GM12875 (cell line): ENCODE measurements at regions not wholly inside any gene's neighbourhood (a gene's known extent, or its start where the extent isn't known, plus 50 kb on each side); places are given as distances from the start of the nearest gene placed in this dataset.

ENCODE experiments used
- H3K4me3 ChIP-seq: one replicate; pipeline ENCODE4 v1.5.1; 2011; ENCODE audit warnings: low read depth, low read length, control low read depth
- TF ChIP-seq, protein P1 (sequence below): IDR thresholded peaks from 2 replicates; pipeline ENCODE4 v1.5.1; 2011; ENCODE audit warnings: low read depth, mild to moderate bottlenecking, control low read depth, inconsistent platforms, low read length, moderate library complexity, borderline replicate concordance; ENCODE audit not compliant: insufficient read depth

DNA sequence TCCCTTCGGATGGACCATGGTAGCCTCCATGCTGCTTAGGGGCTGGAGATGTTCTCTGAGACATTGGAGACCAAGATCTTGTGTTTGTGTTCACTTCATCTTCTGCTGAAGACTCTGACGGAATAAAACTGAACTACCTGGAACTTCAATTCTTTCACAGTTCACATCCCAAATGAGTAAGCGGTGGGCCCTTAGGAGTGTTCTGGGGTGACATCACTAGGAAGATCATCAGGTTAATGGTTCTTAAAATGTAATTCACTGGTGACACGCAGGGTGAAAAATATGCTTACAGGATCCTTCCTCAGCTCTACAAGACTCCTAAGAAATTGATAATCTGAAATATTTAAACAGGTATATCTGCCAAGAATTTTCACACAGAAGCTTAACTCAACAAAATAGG is 561.5 kb downstream of the SEMA5A start:
- no peak overlapping the region for H3K4me3 ChIP-seq
- TF ChIP-seq, protein P1, sequence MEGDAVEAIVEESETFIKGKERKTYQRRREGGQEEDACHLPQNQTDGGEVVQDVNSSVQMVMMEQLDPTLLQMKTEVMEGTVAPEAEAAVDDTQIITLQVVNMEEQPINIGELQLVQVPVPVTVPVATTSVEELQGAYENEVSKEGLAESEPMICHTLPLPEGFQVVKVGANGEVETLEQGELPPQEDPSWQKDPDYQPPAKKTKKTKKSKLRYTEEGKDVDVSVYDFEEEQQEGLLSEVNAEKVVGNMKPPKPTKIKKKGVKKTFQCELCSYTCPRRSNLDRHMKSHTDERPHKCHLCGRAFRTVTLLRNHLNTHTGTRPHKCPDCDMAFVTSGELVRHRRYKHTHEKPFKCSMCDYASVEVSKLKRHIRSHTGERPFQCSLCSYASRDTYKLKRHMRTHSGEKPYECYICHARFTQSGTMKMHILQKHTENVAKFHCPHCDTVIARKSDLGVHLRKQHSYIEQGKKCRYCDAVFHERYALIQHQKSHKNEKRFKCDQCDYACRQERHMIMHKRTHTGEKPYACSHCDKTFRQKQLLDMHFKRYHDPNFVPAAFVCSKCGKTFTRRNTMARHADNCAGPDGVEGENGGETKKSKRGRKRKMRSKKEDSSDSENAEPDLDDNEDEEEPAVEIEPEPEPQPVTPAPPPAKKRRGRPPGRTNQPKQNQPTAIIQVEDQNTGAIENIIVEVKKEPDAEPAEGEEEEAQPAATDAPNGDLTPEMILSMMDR: no peak
